GM21515 (cell line): ENCODE measurements at regions not wholly inside any gene's neighbourhood (a gene's known extent, or its start where the extent isn't known, plus 50 kb on each side); places are given as distances from the start of the nearest gene placed in this dataset.
"Not testable (repeated sequence)": the region's sequence is repeated elsewhere in the genome, so short reads cannot be mapped to it uniquely, and the experiment has no call there.

Source experiments
- ATAC-seq: cut with Tn5 transposase; IDR thresholded peaks from one replicate; pipeline ENCODE4 v1.9.1; 2021; ENCODE audit not compliant: unreplicated experiment

- ATAC-seq, result no peak
Measured at GRCh38 chrX:5314148-5314547, 914.5 kb downstream of the NLGN4X start.

GRCh38 chrX:5307416-5307815, 921.3 kb downstream of the NLGN4X start:
- no peak for ATAC-seq

- ATAC-seq, result no peak
Measured at GRCh38 chrX:5306654-5307121, 922.0 kb downstream of the NLGN4X start.

- ATAC-seq, result no peak
Measured at GRCh38 chrX:5305452-5305851, 923.2 kb downstream of the NLGN4X start.

- no peak for ATAC-seq
Measured at GRCh38 chrX:5295004-5295403, 933.7 kb downstream of the NLGN4X start.

- no peak for ATAC-seq
Measured at GRCh38 chrX:5290635-5291034, 938.0 kb downstream of the NLGN4X start.

GRCh38 chrX:5289949-5290348, 938.7 kb downstream of the NLGN4X start:
- ATAC-seq, result not testable (repeated sequence)

GRCh38 chrX:5278908-5279307, 949.8 kb downstream of the NLGN4X start:
- no peak for ATAC-seq

GRCh38 chrX:5265324-5265850, 963.3 kb downstream of the NLGN4X start:
- no peak for ATAC-seq

- ATAC-seq, result no peak
Measured at GRCh38 chrX:5250106-5250505, 978.6 kb downstream of the NLGN4X start.

- ATAC-seq, result no peak
Measured at GRCh38 chrX:5242091-5242790, 986.4 kb downstream of the NLGN4X start.

GRCh38 chrX:5236749-5237148, 991.9 kb downstream of the NLGN4X start:
- ATAC-seq, result no peak

GRCh38 chrX:5236096-5236495, 992.6 kb downstream of the NLGN4X start:
- no peak for ATAC-seq

GRCh38 chrX:5233830-5234229, 994.8 kb downstream of the NLGN4X start:
- ATAC-seq, result no peak

GRCh38 chrX:5220421-5220820, 1008.2 kb downstream of the NLGN4X start:
- no peak for ATAC-seq

GRCh38 chrX:5194806-5195205, 1033.9 kb downstream of the NLGN4X start:
- no peak for ATAC-seq

- ATAC-seq, result no peak
Measured at GRCh38 chrX:5180135-5180741, 1048.4 kb downstream of the NLGN4X start.

GRCh38 chrX:5176766-5177165, 1051.9 kb downstream of the NLGN4X start:
- no peak for ATAC-seq

GRCh38 chrX:5163663-5164062, 1065.0 kb downstream of the NLGN4X start:
- no peak for ATAC-seq

- ATAC-seq, result no peak
Measured at GRCh38 chrX:5155301-5155700, 1073.4 kb downstream of the NLGN4X start.

- ATAC-seq, result no peak
Measured at GRCh38 chrX:5145957-5146356, 1082.7 kb downstream of the NLGN4X start.

- ATAC-seq, result no peak
Measured at GRCh38 chrX:5142644-5143043, 1086.0 kb downstream of the NLGN4X start.
